DND-41 (cell line): ENCODE measurements at regions not wholly inside any gene's neighbourhood (a gene's known extent, or its start where the extent isn't known, plus 50 kb on each side); places are given as distances from the start of the nearest gene placed in this dataset.

ENCODE experiments used
- CTCF ChIP-seq: IDR thresholded peaks from 2 replicates; pipeline ENCODE4 v1.5.1; 2012; ENCODE audit warnings: borderline replicate concordance, low read length, moderate library complexity, mild to moderate bottlenecking; ENCODE audit not compliant: poor library complexity, severe bottlenecking; ENCODE audit errors: extremely low read depth
- EZH2 ChIP-seq: IDR thresholded peaks from 3 replicates; pipeline ENCODE4 v1.6.1; 2012; ENCODE audit warnings: borderline replicate concordance, low read depth, mild to moderate bottlenecking, moderate library complexity, low read length, inconsistent platforms; ENCODE audit not compliant: severe bottlenecking

DNA sequence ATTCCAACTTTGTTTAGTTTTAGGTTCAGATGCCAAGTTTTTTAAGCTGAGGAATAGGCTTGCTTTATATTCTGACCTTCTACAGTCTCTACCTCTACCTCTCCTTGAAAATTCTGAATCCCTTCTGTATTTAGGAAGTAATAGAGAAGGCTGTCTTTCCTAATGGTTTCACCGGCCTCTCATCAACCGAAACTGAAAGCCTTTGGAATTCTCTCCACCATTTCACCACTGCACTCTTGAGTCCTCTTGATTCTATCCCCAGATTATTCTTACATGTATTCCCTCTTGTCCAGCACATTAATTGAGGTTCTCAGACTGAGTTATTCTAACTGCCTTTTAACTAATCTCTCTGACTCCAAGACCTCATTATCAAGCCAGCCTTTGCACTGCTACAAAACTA lies 67.7 kb upstream of the PICALM start:
- TF ChIP-seq CTCF (no peak), EZH2 (no peak)
